ENCODE measurements at regions not wholly inside any gene's neighbourhood (a gene's known extent, or its start where the extent isn't known, plus 50 kb on each side); places are given as distances from the start of the nearest gene placed in this dataset.

DNA sequence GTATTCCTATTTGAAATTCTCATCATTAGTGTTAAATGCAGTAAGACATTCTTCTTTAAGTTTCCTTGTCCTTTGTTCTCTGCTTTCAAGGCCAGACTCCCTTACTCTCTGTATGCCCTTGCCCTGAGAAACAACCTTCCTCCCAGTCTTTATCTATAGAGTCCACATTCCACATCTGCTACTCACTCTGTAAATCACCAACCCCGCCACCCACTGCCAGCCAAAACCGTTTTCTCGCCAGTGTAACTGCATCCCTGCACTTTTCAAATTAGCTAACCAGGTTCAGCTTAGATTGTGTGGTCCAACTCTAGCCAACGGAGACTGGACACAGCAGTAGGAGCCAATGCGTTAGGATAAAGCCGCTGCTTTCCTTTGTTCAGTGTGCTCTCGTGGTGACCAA lies 402.4 kb upstream of the PDZRN3 start:
- H3K4me1 Mint-ChIP-seq, result no peaks in the 10 kb centered on the region
- H3K9me3 Mint-ChIP-seq, result peaks cover 9 to 21% (median 15%) of the 10 kb centered on the region in 3 donors
- Histone ChIP-seq H3K4me1 (ENCODE audit: control insufficient read depth in 1 of 2, extremely low read depth in 1 of 2, insufficient read depth in 2 of 2, low read length in 2 of 2) (no peaks in the 10 kb centered on the region), H3K4me3 (ENCODE audit: control insufficient read depth in 1 of 2, extremely low read depth in 1 of 2, low read length in 1 of 2) (no peak overlapping the region), H3K27ac (ENCODE audit: low read length) (no peak overlapping the region), H3K27me3 (replicated peaks in 1 of 2; ENCODE audit: control insufficient read depth in 2 of 2, extremely low read depth in 1 of 2, insufficient read depth in 2 of 2, low read length in 1 of 2) (no peaks in the 10 kb centered on the region), H3K36me3 (ENCODE audit: control insufficient read depth in 2 of 2, extremely low read depth in 1 of 2, insufficient read depth in 1 of 2, low read length in 1 of 2) (no peaks in the 10 kb centered on the region), H3K9me3 (no peaks in the 10 kb centered on the region)
- no peak overlapping the region for H3K4me3 Mint-ChIP-seq
- no peak overlapping the region for H3K27ac Mint-ChIP-seq
- no peak for DNase-seq
- H3K27me3 Mint-ChIP-seq, result no peaks in the 10 kb centered on the region
- CTCF ChIA-PET, result no interaction called here
- ATAC-seq (replicated peaks in 1 of 4), result no peak
- 69% methylated on average over 7 of the region's 7 CpGs for WGBS (ENCODE audit: insufficient coverage)
- POLR2A ChIA-PET, result no interaction called here
- no peaks in the 10 kb centered on the region for H3K36me3 Mint-ChIP-seq

DNA sequence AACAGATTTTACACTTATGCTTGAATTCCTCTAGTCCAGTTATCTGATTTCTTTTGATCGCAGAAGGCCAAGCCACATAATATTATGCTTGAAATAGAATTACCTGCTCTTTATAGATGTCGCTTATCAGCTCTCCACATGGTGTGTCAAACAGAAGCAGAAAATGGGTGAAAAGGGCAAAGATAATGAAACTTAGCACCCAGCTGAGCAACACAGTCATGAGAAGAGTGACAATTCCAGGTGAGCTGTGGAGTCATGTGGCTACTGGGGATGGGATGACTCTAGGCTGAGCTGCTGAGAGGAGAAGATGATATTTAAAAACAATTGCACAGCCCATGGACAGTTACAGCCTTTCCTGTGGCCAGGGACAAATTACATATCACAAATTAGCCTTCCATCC lies 398.7 kb upstream of the PDZRN3 start:
- Histone ChIP-seq H3K27me3 (replicated peaks in 1 of 2; ENCODE audit: control insufficient read depth in 2 of 2, extremely low read depth in 1 of 2, insufficient read depth in 2 of 2, low read length in 1 of 2) (no peaks in the 10 kb centered on the region), H3K4me1 (ENCODE audit: control insufficient read depth in 1 of 2, extremely low read depth in 1 of 2, insufficient read depth in 2 of 2, low read length in 2 of 2) (no peaks in the 10 kb centered on the region), H3K4me3 (ENCODE audit: control insufficient read depth in 1 of 2, extremely low read depth in 1 of 2, low read length in 1 of 2) (no peak overlapping the region), H3K27ac (ENCODE audit: low read length) (no peak overlapping the region), H3K9me3 (no peaks in the 10 kb centered on the region), H3K36me3 (ENCODE audit: control insufficient read depth in 2 of 2, extremely low read depth in 1 of 2, insufficient read depth in 1 of 2, low read length in 1 of 2) (no peaks in the 10 kb centered on the region)
- no peaks in the 10 kb centered on the region for H3K27me3 Mint-ChIP-seq
- no peak for DNase-seq
- ChIA-PET CTCF (no interaction called here), POLR2A (no interaction called here)
- H3K9me3 Mint-ChIP-seq, result peaks cover 0 to 10% (median 10%) of the 10 kb centered on the region in 3 donors
- WGBS (ENCODE audit: insufficient coverage), result no CpG with 5 or more reads among the region's 2 CpGs
- no peaks in the 10 kb centered on the region for H3K36me3 Mint-ChIP-seq
- H3K4me3 Mint-ChIP-seq, result no peak overlapping the region
- no peaks in the 10 kb centered on the region for H3K4me1 Mint-ChIP-seq
- H3K27ac Mint-ChIP-seq, result no peak overlapping the region
- ATAC-seq (replicated peaks in 1 of 4), result no peak

- Mint-ChIP-seq H3K4me1 (no peaks in the 10 kb centered on the region), H3K27ac (no peak overlapping the region), H3K9me3 (peaks cover 0 to 10% (median 9%) of the 10 kb centered on the region in 3 donors), H3K4me3 (no peak overlapping the region), H3K36me3 (no peaks in the 10 kb centered on the region), H3K27me3 (no peaks in the 10 kb centered on the region)
- CTCF ChIA-PET, result interaction anchor here in 1 of 2 donors (0.7 kb wide), 1 partner anchor 27 kb away, joined by 3 read pairs; no protein-coding TSS in a partner anchor
- DNase-seq, result no peak
- H3K9me3 ChIP-seq, result no peaks in the 10 kb centered on the region
- H3K27me3 ChIP-seq (replicated peaks in 1 of 2; ENCODE audit: control insufficient read depth in 2 of 2, extremely low read depth in 1 of 2, insufficient read depth in 2 of 2, low read length in 1 of 2), result no peaks in the 10 kb centered on the region
- H3K36me3 ChIP-seq (ENCODE audit: control insufficient read depth in 2 of 2, extremely low read depth in 1 of 2, insufficient read depth in 1 of 2, low read length in 1 of 2), result no peaks in the 10 kb centered on the region
- H3K27ac ChIP-seq (ENCODE audit: low read length), result no peak overlapping the region
- WGBS (ENCODE audit: insufficient coverage), result no CpG with 5 or more reads among the region's 2 CpGs
- no peaks in the 10 kb centered on the region for H3K4me1 ChIP-seq (ENCODE audit: control insufficient read depth in 1 of 2, extremely low read depth in 1 of 2, insufficient read depth in 2 of 2, low read length in 2 of 2)
- POLR2A ChIA-PET, result interaction anchor here in 1 of 2 donors (0.6 kb wide), 1 partner anchor 10 kb away, joined by 3 read pairs; no protein-coding TSS in a partner anchor
- no peak overlapping the region for H3K4me3 ChIP-seq (ENCODE audit: control insufficient read depth in 1 of 2, extremely low read depth in 1 of 2, low read length in 1 of 2)
- no peak for ATAC-seq (replicated peaks in 1 of 4)
These were observed 396.7 kb upstream of the PDZRN3 start for GRCh38 chr3:74021449-74021848.

- ATAC-seq (replicated peaks in 1 of 4), result no peak
- Mint-ChIP-seq H3K27me3 (no peaks in the 10 kb centered on the region), H3K4me1 (no peaks in the 10 kb centered on the region), H3K4me3 (no peak overlapping the region), H3K36me3 (no peaks in the 10 kb centered on the region), H3K9me3 (peaks cover 0 to 9% (median 4%) of the 10 kb centered on the region in 3 donors), H3K27ac (no peak overlapping the region)
- Histone ChIP-seq H3K4me1 (ENCODE audit: control insufficient read depth in 1 of 2, extremely low read depth in 1 of 2, insufficient read depth in 2 of 2, low read length in 2 of 2) (no peaks in the 10 kb centered on the region), H3K27me3 (replicated peaks in 1 of 2; ENCODE audit: control insufficient read depth in 2 of 2, extremely low read depth in 1 of 2, insufficient read depth in 2 of 2, low read length in 1 of 2) (no peaks in the 10 kb centered on the region), H3K27ac (ENCODE audit: low read length) (no peak overlapping the region), H3K4me3 (ENCODE audit: control insufficient read depth in 1 of 2, extremely low read depth in 1 of 2, low read length in 1 of 2) (no peak overlapping the region), H3K9me3 (no peaks in the 10 kb centered on the region), H3K36me3 (ENCODE audit: control insufficient read depth in 2 of 2, extremely low read depth in 1 of 2, insufficient read depth in 1 of 2, low read length in 1 of 2) (no peaks in the 10 kb centered on the region)
- POLR2A ChIA-PET, result no interaction called here
- WGBS (ENCODE audit: insufficient coverage), result 62% methylated on average over 2 of the region's 4 CpGs
- DNase-seq, result no peak
- CTCF ChIA-PET, result no interaction called here
These were observed 385.5 kb upstream of the PDZRN3 start for GRCh38 chr3:74009961-74010844.

DNA sequence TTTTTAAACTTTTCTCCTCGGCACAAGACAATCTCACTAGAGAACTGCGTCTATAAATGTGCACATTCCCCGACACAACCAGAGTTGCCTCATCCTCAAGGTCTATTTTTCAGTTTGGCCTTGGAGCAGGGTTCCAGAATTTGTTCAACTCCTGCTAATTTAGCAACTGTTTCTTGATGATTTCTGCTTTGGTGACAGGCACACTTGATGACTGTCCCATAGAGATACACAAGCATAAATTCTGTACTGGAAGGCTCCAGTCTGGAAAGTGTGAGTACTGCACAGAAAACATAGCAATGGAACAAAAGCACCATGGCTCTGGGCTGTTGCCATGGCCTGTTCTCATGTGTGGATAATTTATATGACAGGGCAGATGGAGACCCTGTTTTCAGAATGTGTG lies 379.6 kb upstream of the PDZRN3 start:
- H3K36me3 ChIP-seq (ENCODE audit: control insufficient read depth in 2 of 2, extremely low read depth in 1 of 2, insufficient read depth in 1 of 2, low read length in 1 of 2), result no peaks in the 10 kb centered on the region
- H3K4me1 Mint-ChIP-seq, result no peaks in the 10 kb centered on the region
- H3K27me3 Mint-ChIP-seq, result no peaks in the 10 kb centered on the region
- no peaks in the 10 kb centered on the region for H3K4me1 ChIP-seq (ENCODE audit: control insufficient read depth in 1 of 2, extremely low read depth in 1 of 2, insufficient read depth in 2 of 2, low read length in 2 of 2)
- H3K27me3 ChIP-seq (replicated peaks in 1 of 2; ENCODE audit: control insufficient read depth in 2 of 2, extremely low read depth in 1 of 2, insufficient read depth in 2 of 2, low read length in 1 of 2), result no peaks in the 10 kb centered on the region
- H3K36me3 Mint-ChIP-seq, result no peaks in the 10 kb centered on the region
- no peak overlapping the region for H3K27ac ChIP-seq (ENCODE audit: low read length)
- H3K9me3 Mint-ChIP-seq, result peaks cover 5 to 12% (median 8%) of the 10 kb centered on the region in 3 donors
- no peak overlapping the region for H3K4me3 Mint-ChIP-seq
- DNase-seq, result no peak
- 94% methylated on average over 3 of the region's 3 CpGs for WGBS (ENCODE audit: insufficient coverage)
- ChIA-PET POLR2A (no interaction called here), CTCF (no interaction called here)
- H3K4me3 ChIP-seq (ENCODE audit: control insufficient read depth in 1 of 2, extremely low read depth in 1 of 2, low read length in 1 of 2), result no peak overlapping the region
- no peak for ATAC-seq (replicated peaks in 1 of 4)
- no peaks in the 10 kb centered on the region for H3K9me3 ChIP-seq
- no peak overlapping the region for H3K27ac Mint-ChIP-seq

- H3K36me3 Mint-ChIP-seq, result no peaks in the 10 kb centered on the region
- H3K27ac Mint-ChIP-seq, result no peak overlapping the region
- CTCF ChIA-PET, result no interaction called here
- ATAC-seq (replicated peaks in 1 of 4), result no peak
- no peak for DNase-seq
- POLR2A ChIA-PET, result no interaction called here
- Histone ChIP-seq H3K4me1 (ENCODE audit: control insufficient read depth in 1 of 2, extremely low read depth in 1 of 2, insufficient read depth in 2 of 2, low read length in 2 of 2) (no peaks in the 10 kb centered on the region), H3K36me3 (ENCODE audit: control insufficient read depth in 2 of 2, extremely low read depth in 1 of 2, insufficient read depth in 1 of 2, low read length in 1 of 2) (no peaks in the 10 kb centered on the region), H3K27ac (ENCODE audit: low read length) (no peak overlapping the region), H3K4me3 (ENCODE audit: control insufficient read depth in 1 of 2, extremely low read depth in 1 of 2, low read length in 1 of 2) (no peak overlapping the region), H3K27me3 (replicated peaks in 1 of 2; ENCODE audit: control insufficient read depth in 2 of 2, extremely low read depth in 1 of 2, insufficient read depth in 2 of 2, low read length in 1 of 2) (no peaks in the 10 kb centered on the region), H3K9me3 (no peaks in the 10 kb centered on the region)
- no peaks in the 10 kb centered on the region for H3K4me1 Mint-ChIP-seq
- WGBS (ENCODE audit: insufficient coverage), result 50% methylated on average over 2 of the region's 5 CpGs
- H3K4me3 Mint-ChIP-seq, result no peak overlapping the region
- H3K9me3 Mint-ChIP-seq, result peaks cover 5 to 14% (median 12%) of the 10 kb centered on the region in 3 donors
- H3K27me3 Mint-ChIP-seq, result no peaks in the 10 kb centered on the region
These were observed 379.0 kb upstream of the PDZRN3 start for GRCh38 chr3:74003734-74004133.
